Liver (tissue), 3 donors: ENCODE measurements at regions not wholly inside any gene's neighbourhood (a gene's known extent, or its start where the extent isn't known, plus 50 kb on each side); places are given as distances from the start of the nearest gene placed in this dataset.

Experiments
- CTCF ChIP-seq: fragments of 150-350 bp; IDR thresholded peaks from 2 replicates; pipeline ENCODE4 v1.5.1; 2017; ENCODE audit warnings: improper control_type of control experiment, low read depth, low read length; ENCODE audit not compliant: missing input control
- EGR1 ChIP-seq, 2 donors: IDR thresholded peaks; 2 replicates each; pipeline ENCODE4 v1.6.1; 2016 to 2018; ENCODE audit warnings: antibody characterized with exemption in 2 of 2, low read depth in 2 of 2
- FOXA1 ChIP-seq: IDR thresholded peaks from 2 replicates; pipeline ENCODE4 v1.6.1; 2016; ENCODE audit warnings: antibody characterized with exemption
- GABPA ChIP-seq, 2 donors: IDR thresholded peaks in 1 of 2; conservative IDR thresholded peaks in 1 of 2; 2 replicates each; pipeline ENCODE4 v1.6.1; 2016; ENCODE audit warnings: antibody characterized with exemption in 2 of 2, mild to moderate bottlenecking in 1 of 2, moderate library complexity in 1 of 2
- HNF4A ChIP-seq, 2 donors: conservative IDR thresholded peaks; 2 replicates each; pipeline ENCODE4 v1.6.1; 2016; ENCODE audit warnings: antibody characterized with exemption in 2 of 2, mild to moderate bottlenecking in 2 of 2
- RAD21 ChIP-seq, 2 donors: IDR thresholded peaks; 2 replicates each; pipeline ENCODE4 v1.6.1; 2016; ENCODE audit warnings: antibody characterized with exemption in 2 of 2, mild to moderate bottlenecking in 2 of 2
- RXRA ChIP-seq, 2 donors: IDR thresholded peaks; 2 replicates each; pipeline ENCODE4 v1.6.1; 2017 to 2018; ENCODE audit warnings: antibody characterized with exemption in 2 of 2, mild to moderate bottlenecking in 1 of 2
- SP1 ChIP-seq: IDR thresholded peaks from 2 replicates; pipeline ENCODE4 v1.6.1; 2018; ENCODE audit warnings: antibody characterized with exemption, mild to moderate bottlenecking
- TF ChIP-seq, protein P1 (sequence below): IDR thresholded peaks from 2 replicates; pipeline ENCODE4 v1.6.1; 2016; ENCODE audit warnings: antibody characterized with exemption
- TF ChIP-seq, protein P2 (sequence below): IDR thresholded peaks from 2 replicates; pipeline ENCODE4 v1.6.1; 2016; ENCODE audit warnings: antibody characterized with exemption, mild to moderate bottlenecking
- TF ChIP-seq, protein P3 (sequence below): IDR thresholded peaks from 2 replicates; pipeline ENCODE4 v1.6.1; 2016; ENCODE audit warnings: antibody characterized with exemption
- donor health status: healthy.
- donor health status: healthy.

GRCh38 chr2:144730711-144731110 is 210.8 kb upstream of the ZEB2 start:
- no peak for TF ChIP-seq CTCF
- TF ChIP-seq RAD21 (IDR thresholded peaks at IDR 0.05) = no peak
- no peak for TF ChIP-seq GABPA (IDR thresholded peaks at IDR 0.05 in 1 of 2, conservative IDR thresholded peaks at IDR 0.05 in 1 of 2)
- TF ChIP-seq EGR1 (IDR thresholded peaks at IDR 0.05; ENCODE audit: low read depth in 2 of 2) = no peak
- TF ChIP-seq HNF4A (conservative IDR thresholded peaks at IDR 0.05) = no peak
- no peak for TF ChIP-seq SP1
- TF ChIP-seq, protein P1, sequence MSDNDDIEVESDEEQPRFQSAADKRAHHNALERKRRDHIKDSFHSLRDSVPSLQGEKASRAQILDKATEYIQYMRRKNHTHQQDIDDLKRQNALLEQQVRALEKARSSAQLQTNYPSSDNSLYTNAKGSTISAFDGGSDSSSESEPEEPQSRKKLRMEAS = no peak
- no peak for TF ChIP-seq FOXA1
- TF ChIP-seq, protein P2, sequence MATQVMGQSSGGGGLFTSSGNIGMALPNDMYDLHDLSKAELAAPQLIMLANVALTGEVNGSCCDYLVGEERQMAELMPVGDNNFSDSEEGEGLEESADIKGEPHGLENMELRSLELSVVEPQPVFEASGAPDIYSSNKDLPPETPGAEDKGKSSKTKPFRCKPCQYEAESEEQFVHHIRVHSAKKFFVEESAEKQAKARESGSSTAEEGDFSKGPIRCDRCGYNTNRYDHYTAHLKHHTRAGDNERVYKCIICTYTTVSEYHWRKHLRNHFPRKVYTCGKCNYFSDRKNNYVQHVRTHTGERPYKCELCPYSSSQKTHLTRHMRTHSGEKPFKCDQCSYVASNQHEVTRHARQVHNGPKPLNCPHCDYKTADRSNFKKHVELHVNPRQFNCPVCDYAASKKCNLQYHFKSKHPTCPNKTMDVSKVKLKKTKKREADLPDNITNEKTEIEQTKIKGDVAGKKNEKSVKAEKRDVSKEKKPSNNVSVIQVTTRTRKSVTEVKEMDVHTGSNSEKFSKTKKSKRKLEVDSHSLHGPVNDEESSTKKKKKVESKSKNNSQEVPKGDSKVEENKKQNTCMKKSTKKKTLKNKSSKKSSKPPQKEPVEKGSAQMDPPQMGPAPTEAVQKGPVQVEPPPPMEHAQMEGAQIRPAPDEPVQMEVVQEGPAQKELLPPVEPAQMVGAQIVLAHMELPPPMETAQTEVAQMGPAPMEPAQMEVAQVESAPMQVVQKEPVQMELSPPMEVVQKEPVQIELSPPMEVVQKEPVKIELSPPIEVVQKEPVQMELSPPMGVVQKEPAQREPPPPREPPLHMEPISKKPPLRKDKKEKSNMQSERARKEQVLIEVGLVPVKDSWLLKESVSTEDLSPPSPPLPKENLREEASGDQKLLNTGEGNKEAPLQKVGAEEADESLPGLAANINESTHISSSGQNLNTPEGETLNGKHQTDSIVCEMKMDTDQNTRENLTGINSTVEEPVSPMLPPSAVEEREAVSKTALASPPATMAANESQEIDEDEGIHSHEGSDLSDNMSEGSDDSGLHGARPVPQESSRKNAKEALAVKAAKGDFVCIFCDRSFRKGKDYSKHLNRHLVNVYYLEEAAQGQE = no peak
- TF ChIP-seq RXRA (IDR thresholded peaks at IDR 0.05) = no peak
- TF ChIP-seq, protein P3, sequence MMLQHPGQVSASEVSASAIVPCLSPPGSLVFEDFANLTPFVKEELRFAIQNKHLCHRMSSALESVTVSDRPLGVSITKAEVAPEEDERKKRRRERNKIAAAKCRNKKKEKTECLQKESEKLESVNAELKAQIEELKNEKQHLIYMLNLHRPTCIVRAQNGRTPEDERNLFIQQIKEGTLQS = no peak
